Central memory CD8-positive, alpha-beta T cell (primary cell): ENCODE measurements at regions not wholly inside any gene's neighbourhood (a gene's known extent, or its start where the extent isn't known, plus 50 kb on each side); places are given as distances from the start of the nearest gene placed in this dataset.
"Not testable (repeated sequence)": the region's sequence is repeated elsewhere in the genome, so short reads cannot be mapped to it uniquely, and the experiment has no call there.

Experiments
- ATAC-seq: fragments of 150-1000 bp; cut with Tn5 transposase; replicated peaks from 2 replicates; pipeline ENCODE4 v1.10.0; 2022; ENCODE audit warnings: mild to moderate bottlenecking, moderate FRiP score, moderate number of reproducible peaks; ENCODE audit not compliant: poor library complexity, severe bottlenecking; ENCODE audit errors: extremely low read depth
- DNase-seq, 2 donors: peaks; one replicate each; pipeline ENCODE4 v3.0.0; 2021; ENCODE audit warnings: low spot score in 2 of 2
- H3K27ac Mint-ChIP-seq: one replicate; pipeline ENCODE4 v1.8.0; 2022; ENCODE audit warnings: low read depth, mild to moderate bottlenecking, moderate library complexity, mixed read lengths
- H3K27me3 Mint-ChIP-seq: one replicate; pipeline ENCODE4 v1.8.0; 2022; ENCODE audit warnings: mixed read lengths
- H3K36me3 Mint-ChIP-seq: one replicate; pipeline ENCODE4 v1.8.0; 2022; ENCODE audit warnings: mild to moderate bottlenecking, moderate library complexity, mixed read lengths; ENCODE audit not compliant: insufficient read depth
- H3K4me1 Mint-ChIP-seq: one replicate; pipeline ENCODE4 v1.8.0; 2022; ENCODE audit warnings: mixed read lengths
- H3K4me3 Mint-ChIP-seq: one replicate; pipeline ENCODE4 v1.8.0; 2022; ENCODE audit warnings: mild to moderate bottlenecking, moderate library complexity, mixed read lengths
- H3K9me3 Mint-ChIP-seq: one replicate; pipeline ENCODE4 v1.8.0; 2022; ENCODE audit warnings: mixed read lengths

- Mint-ChIP-seq H3K4me1 (no peaks in the 10 kb centered on the region), H3K36me3 (peaks cover under 1% of the 10 kb centered on the region), H3K9me3 (peaks cover 10% of the 10 kb centered on the region), H3K4me3 (no peak overlapping the region), H3K27me3 (no peaks in the 10 kb centered on the region), H3K27ac (no peak overlapping the region)
- ATAC-seq (no peak), DNase-seq (no peak)
These were observed 483.4 kb downstream of the PLPP3 start for GRCh38 chr1:56095696-56096665.

GRCh38 chr1:56094168-56094567 lies 485.2 kb downstream of the PLPP3 start:
- Mint-ChIP-seq H3K4me1 (no peaks in the 10 kb centered on the region), H3K4me3 (no peak overlapping the region)
- DNase-seq = no peak

GRCh38 chr1:56092684-56093570 lies 486.4 kb downstream of the PLPP3 start:
- no peaks in the 10 kb centered on the region for H3K4me1 Mint-ChIP-seq
- H3K4me3 Mint-ChIP-seq = no peak overlapping the region
- DNase-seq = no peak
- no peak for ATAC-seq
- H3K9me3 Mint-ChIP-seq = peaks cover 5% of the 10 kb centered on the region
- H3K27me3 Mint-ChIP-seq = no peaks in the 10 kb centered on the region
- H3K36me3 Mint-ChIP-seq = peaks cover 2% of the 10 kb centered on the region
- no peak overlapping the region for H3K27ac Mint-ChIP-seq

More at GRCh38 chr1:56094168-56094567, 485.2 kb downstream of the PLPP3 start:
- ATAC-seq = no peak
- Mint-ChIP-seq H3K9me3 (peaks cover 5% of the 10 kb centered on the region), H3K36me3 (peaks cover 2% of the 10 kb centered on the region), H3K27me3 (no peaks in the 10 kb centered on the region), H3K27ac (no peak overlapping the region)

GRCh38 chr1:56089826-56090225 lies 489.5 kb downstream of the PLPP3 start:
- not testable (repeated sequence) for H3K36me3 Mint-ChIP-seq, H3K27ac Mint-ChIP-seq, H3K4me1 Mint-ChIP-seq, H3K4me3 Mint-ChIP-seq, H3K9me3 Mint-ChIP-seq, ATAC-seq, H3K27me3 Mint-ChIP-seq, DNase-seq

- no peak overlapping the region for H3K27ac Mint-ChIP-seq
- H3K4me3 Mint-ChIP-seq = no peak overlapping the region
These were observed 495.1 kb downstream of the PLPP3 start for GRCh38 chr1:56084246-56084645.

GRCh38 chr1:56081736-56082135 lies 497.6 kb downstream of the PLPP3 start:
- Mint-ChIP-seq H3K27ac (no peak overlapping the region), H3K4me1 (no peaks in the 10 kb centered on the region), H3K4me3 (no peak overlapping the region), H3K27me3 (no peaks in the 10 kb centered on the region), H3K36me3 (no peaks in the 10 kb centered on the region), H3K9me3 (peaks cover 6% of the 10 kb centered on the region)
- no peak for DNase-seq
- no peak for ATAC-seq

More at GRCh38 chr1:56084246-56084645, 495.1 kb downstream of the PLPP3 start:
- ATAC-seq = no peak
- DNase-seq = no peak
- peaks cover 10% of the 10 kb centered on the region for H3K9me3 Mint-ChIP-seq
- no peaks in the 10 kb centered on the region for H3K36me3 Mint-ChIP-seq
- no peaks in the 10 kb centered on the region for H3K27me3 Mint-ChIP-seq
- no peaks in the 10 kb centered on the region for H3K4me1 Mint-ChIP-seq

- no peak for ATAC-seq
- no peak overlapping the region for H3K4me3 Mint-ChIP-seq
These were observed 498.2 kb downstream of the PLPP3 start for GRCh38 chr1:56081173-56081572.

GRCh38 chr1:56080123-56080522 lies 499.2 kb downstream of the PLPP3 start:
- no peak overlapping the region for H3K4me3 Mint-ChIP-seq

More at GRCh38 chr1:56081173-56081572, 498.2 kb downstream of the PLPP3 start:
- Mint-ChIP-seq H3K27me3 (no peaks in the 10 kb centered on the region), H3K9me3 (peaks cover 6% of the 10 kb centered on the region), H3K4me1 (no peaks in the 10 kb centered on the region), H3K27ac (no peak overlapping the region), H3K36me3 (no peaks in the 10 kb centered on the region)
- no peak for DNase-seq

GRCh38 chr1:56079391-56079790 lies 500.0 kb downstream of the PLPP3 start:
- H3K4me3 Mint-ChIP-seq = no peak overlapping the region
- ATAC-seq (no peak), DNase-seq (no peak)
- H3K9me3 Mint-ChIP-seq = peaks cover 6% of the 10 kb centered on the region
- no peaks in the 10 kb centered on the region for H3K4me1 Mint-ChIP-seq
- no peak overlapping the region for H3K27ac Mint-ChIP-seq
- no peaks in the 10 kb centered on the region for H3K36me3 Mint-ChIP-seq
- H3K27me3 Mint-ChIP-seq = no peaks in the 10 kb centered on the region

More at GRCh38 chr1:56080123-56080522, 499.2 kb downstream of the PLPP3 start:
- H3K27me3 Mint-ChIP-seq = no peaks in the 10 kb centered on the region
- H3K36me3 Mint-ChIP-seq = no peaks in the 10 kb centered on the region
- no peak overlapping the region for H3K27ac Mint-ChIP-seq
- no peaks in the 10 kb centered on the region for H3K4me1 Mint-ChIP-seq
- no peak for ATAC-seq
- DNase-seq = no peak
- H3K9me3 Mint-ChIP-seq = peaks cover 6% of the 10 kb centered on the region

GRCh38 chr1:56077206-56077605 lies 502.2 kb downstream of the PLPP3 start:
- Mint-ChIP-seq H3K27me3 (no peaks in the 10 kb centered on the region), H3K4me3 (no peak overlapping the region), H3K9me3 (no peaks in the 10 kb centered on the region), H3K36me3 (no peaks in the 10 kb centered on the region), H3K27ac (no peak overlapping the region), H3K4me1 (no peaks in the 10 kb centered on the region)
- DNase-seq = no peak
- no peak for ATAC-seq

GRCh38 chr1:56074007-56074651 lies 505.2 kb downstream of the PLPP3 start:
- Mint-ChIP-seq H3K9me3 (no peaks in the 10 kb centered on the region), H3K27ac (no peak overlapping the region), H3K4me1 (no peaks in the 10 kb centered on the region), H3K27me3 (no peaks in the 10 kb centered on the region), H3K4me3 (no peak overlapping the region), H3K36me3 (no peaks in the 10 kb centered on the region)
- DNase-seq (no peak), ATAC-seq (no peak)

GRCh38 chr1:56073614-56074006 lies 505.8 kb downstream of the PLPP3 start:
- Mint-ChIP-seq H3K36me3 (no peaks in the 10 kb centered on the region), H3K27ac (no peak overlapping the region), H3K4me3 (no peak overlapping the region), H3K27me3 (no peaks in the 10 kb centered on the region), H3K4me1 (no peaks in the 10 kb centered on the region), H3K9me3 (no peaks in the 10 kb centered on the region)
- ATAC-seq = no peak
- DNase-seq = no peak
